Panc1 (cell line): ENCODE measurements at regions not wholly inside any gene's neighbourhood (a gene's known extent, or its start where the extent isn't known, plus 50 kb on each side); places are given as distances from the start of the nearest gene placed in this dataset.

ENCODE experiments used
- CTCF ChIP-seq: fragments of 450-650 bp; IDR thresholded peaks from 2 replicates; pipeline ENCODE4 v1.5.1; 2017; ENCODE audit warnings: mild to moderate bottlenecking
- POLR2AphosphoS5 ChIP-seq: IDR thresholded peaks from 2 replicates; pipeline ENCODE4 v1.6.1; 2012; ENCODE audit warnings: mild to moderate bottlenecking, low read depth, low read length, moderate library complexity
- REST ChIP-seq, 2 experiments: IDR thresholded peaks; 2 replicates each; pipeline ENCODE4 v1.6.1; 2011 to 2012; ENCODE audit warnings: low read depth in 2 of 2, control low read depth in 1 of 2, low read length in 1 of 2, mild to moderate bottlenecking in 1 of 2, moderate library complexity in 1 of 2; ENCODE audit not compliant: insufficient read depth in 1 of 2
- SIN3A ChIP-seq: IDR thresholded peaks from 2 replicates; pipeline ENCODE4 v1.6.1; 2012; ENCODE audit warnings: low read depth, mild to moderate bottlenecking, low read length, moderate library complexity, borderline replicate concordance; ENCODE audit not compliant: insufficient read depth

- TF ChIP-seq CTCF (no peak), POLR2AphosphoS5 (no peak), REST (IDR thresholded peaks at IDR 0.05; ENCODE audit: insufficient read depth in 1 of 2, low read depth in 2 of 2, low read length in 1 of 2) (no peak), SIN3A (no peak)
Observed at GRCh38 chr4:125811892-125812291, 497.1 kb downstream of the FAT4 start.
